ENCODE measurements at regions not wholly inside any gene's neighbourhood (a gene's known extent, or its start where the extent isn't known, plus 50 kb on each side); places are given as distances from the start of the nearest gene placed in this dataset.

DNA sequence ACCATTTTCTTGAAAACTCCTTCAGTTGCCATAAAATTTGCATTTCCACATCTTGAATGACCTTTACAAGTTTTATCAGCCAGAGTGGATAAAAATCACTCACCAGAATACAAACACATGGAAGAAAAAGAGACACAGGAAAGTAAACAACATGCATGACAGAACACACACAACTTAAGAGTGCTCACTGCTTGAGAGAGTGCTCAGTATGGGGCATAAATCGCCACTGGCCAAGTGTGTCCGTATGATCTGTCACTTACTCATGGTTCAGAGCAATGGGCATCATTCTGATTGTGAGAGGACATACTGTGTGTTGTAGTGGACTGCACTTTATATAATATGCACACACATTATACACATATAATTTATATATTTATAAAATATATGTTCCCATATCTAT, 155.6 kb upstream of the NTRK2 start:
- no peak overlapping the region for H3K27ac ChIP-seq (replicated peaks)

DNA sequence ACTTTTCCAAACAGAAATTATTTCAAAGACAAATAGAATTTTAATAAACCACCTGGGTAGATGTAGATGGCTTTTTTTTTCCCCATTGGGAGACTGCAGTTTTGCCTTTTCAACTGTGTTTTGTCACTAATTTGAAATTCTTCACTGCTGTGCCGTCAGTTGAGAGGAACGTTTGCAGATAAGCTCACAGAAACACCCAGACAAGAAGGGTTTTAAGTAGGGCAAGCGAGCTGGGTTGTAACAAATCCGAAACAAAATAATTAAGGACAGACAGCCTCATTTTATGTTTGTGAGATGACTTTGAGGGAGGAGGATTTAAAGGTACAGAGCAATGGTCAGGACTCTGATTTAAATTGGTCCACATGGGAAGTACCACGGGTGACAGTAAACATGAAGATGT, 155.1 kb upstream of the NTRK2 start:
- H3K4me3 ChIP-seq (replicated peaks; ENCODE audit: insufficient read depth, low read length) = no peak overlapping the region
- H3K27ac ChIP-seq (replicated peaks) = no peak overlapping the region
- TF ChIP-seq SPI1 (IDR thresholded peaks at IDR 0.05; ENCODE audit: borderline replicate concordance, low read depth) (no peak), POLR2AphosphoS5 (IDR thresholded peaks at IDR 0.05; ENCODE audit: low read depth) (no peak), GABPA (IDR thresholded peaks at IDR 0.05; ENCODE audit: low read depth) (no peak), REST (IDR thresholded peaks at IDR 0.05; ENCODE audit: insufficient replicate concordance, low read depth) (no peak)
- TF ChIP-seq, protein P1, sequence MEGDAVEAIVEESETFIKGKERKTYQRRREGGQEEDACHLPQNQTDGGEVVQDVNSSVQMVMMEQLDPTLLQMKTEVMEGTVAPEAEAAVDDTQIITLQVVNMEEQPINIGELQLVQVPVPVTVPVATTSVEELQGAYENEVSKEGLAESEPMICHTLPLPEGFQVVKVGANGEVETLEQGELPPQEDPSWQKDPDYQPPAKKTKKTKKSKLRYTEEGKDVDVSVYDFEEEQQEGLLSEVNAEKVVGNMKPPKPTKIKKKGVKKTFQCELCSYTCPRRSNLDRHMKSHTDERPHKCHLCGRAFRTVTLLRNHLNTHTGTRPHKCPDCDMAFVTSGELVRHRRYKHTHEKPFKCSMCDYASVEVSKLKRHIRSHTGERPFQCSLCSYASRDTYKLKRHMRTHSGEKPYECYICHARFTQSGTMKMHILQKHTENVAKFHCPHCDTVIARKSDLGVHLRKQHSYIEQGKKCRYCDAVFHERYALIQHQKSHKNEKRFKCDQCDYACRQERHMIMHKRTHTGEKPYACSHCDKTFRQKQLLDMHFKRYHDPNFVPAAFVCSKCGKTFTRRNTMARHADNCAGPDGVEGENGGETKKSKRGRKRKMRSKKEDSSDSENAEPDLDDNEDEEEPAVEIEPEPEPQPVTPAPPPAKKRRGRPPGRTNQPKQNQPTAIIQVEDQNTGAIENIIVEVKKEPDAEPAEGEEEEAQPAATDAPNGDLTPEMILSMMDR (IDR thresholded peaks at IDR 0.05; ENCODE audit: insufficient read depth, low read length) = no peak
- H3K27me3 ChIP-seq (ENCODE audit: insufficient read depth, poor library complexity, severe bottlenecking) = peaks cover 4% of the 10 kb centered on the region
- no peak for DNase-seq (ENCODE audit: low read depth in 1 of 2, low spot score in 1 of 2)

More for the DNA sequence above, 155.6 kb upstream of the NTRK2 start:
- TF ChIP-seq REST (IDR thresholded peaks at IDR 0.05; ENCODE audit: insufficient replicate concordance, low read depth) (no peak), GABPA (IDR thresholded peaks at IDR 0.05; ENCODE audit: low read depth) (no peak), SPI1 (IDR thresholded peaks at IDR 0.05; ENCODE audit: borderline replicate concordance, low read depth) (no peak), POLR2AphosphoS5 (IDR thresholded peaks at IDR 0.05; ENCODE audit: low read depth) (no peak)
- TF ChIP-seq, protein P1 (IDR thresholded peaks at IDR 0.05; ENCODE audit: insufficient read depth, low read length) = no peak
- Histone ChIP-seq H3K27me3 (ENCODE audit: insufficient read depth, poor library complexity, severe bottlenecking) (peaks cover 4% of the 10 kb centered on the region), H3K4me3 (replicated peaks; ENCODE audit: insufficient read depth, low read length) (no peak overlapping the region)
- DNase-seq (ENCODE audit: low read depth in 1 of 2, low spot score in 1 of 2) = no peak

DNA sequence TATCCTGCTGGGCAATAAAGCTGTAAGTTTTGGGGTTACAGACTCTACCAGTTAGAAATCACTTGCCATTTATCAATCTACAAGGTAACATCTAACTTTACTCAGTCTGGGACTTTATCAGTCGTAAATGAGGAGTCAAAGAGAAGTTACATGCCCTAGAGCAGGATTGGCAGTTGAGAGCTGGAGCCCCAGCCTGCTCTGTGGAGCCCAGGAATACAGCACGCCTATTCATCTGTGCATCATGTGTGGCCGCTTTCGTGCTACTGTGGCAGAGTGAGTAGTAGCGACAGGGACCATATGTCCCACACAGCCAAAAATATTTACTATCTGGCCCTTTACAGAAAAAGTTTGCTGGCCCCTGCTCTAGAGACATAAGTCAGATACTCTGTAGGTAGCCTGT, 152.5 kb upstream of the NTRK2 start:
- no peak overlapping the region for H3K27ac ChIP-seq (replicated peaks)
- peaks cover 6% of the 10 kb centered on the region for H3K27me3 ChIP-seq (ENCODE audit: insufficient read depth, poor library complexity, severe bottlenecking)
- no peak for TF ChIP-seq SPI1 (IDR thresholded peaks at IDR 0.05; ENCODE audit: borderline replicate concordance, low read depth)
- TF ChIP-seq GABPA (IDR thresholded peaks at IDR 0.05; ENCODE audit: low read depth) = no peak
- TF ChIP-seq REST (IDR thresholded peaks at IDR 0.05; ENCODE audit: insufficient replicate concordance, low read depth) = no peak
- TF ChIP-seq POLR2AphosphoS5 (IDR thresholded peaks at IDR 0.05; ENCODE audit: low read depth) = no peak
- TF ChIP-seq, protein P1 (IDR thresholded peaks at IDR 0.05; ENCODE audit: insufficient read depth, low read length) = no peak
- DNase-seq (ENCODE audit: low read depth in 1 of 2, low spot score in 1 of 2) = no peak
- no peak overlapping the region for H3K4me3 ChIP-seq (replicated peaks; ENCODE audit: insufficient read depth, low read length)

Measured in HL-60 (cell line).